Activated CD4-positive, alpha-beta T cell treated with anti-CD3 and anti-CD28 coated beads, Interleukin-10, Interleukin-2, amounts not matched to agents 100 ng/mL and 50 ng/mL, durations not matched to agents 16 hours and 8 hours (primary cell): ENCODE measurements at regions not wholly inside any gene's neighbourhood (a gene's known extent, or its start where the extent isn't known, plus 50 kb on each side); places are given as distances from the start of the nearest gene placed in this dataset.

Experiments
- DNase-seq: peaks from one replicate; pipeline ENCODE4 v3.0.0-alpha.2; 2020

DNA sequence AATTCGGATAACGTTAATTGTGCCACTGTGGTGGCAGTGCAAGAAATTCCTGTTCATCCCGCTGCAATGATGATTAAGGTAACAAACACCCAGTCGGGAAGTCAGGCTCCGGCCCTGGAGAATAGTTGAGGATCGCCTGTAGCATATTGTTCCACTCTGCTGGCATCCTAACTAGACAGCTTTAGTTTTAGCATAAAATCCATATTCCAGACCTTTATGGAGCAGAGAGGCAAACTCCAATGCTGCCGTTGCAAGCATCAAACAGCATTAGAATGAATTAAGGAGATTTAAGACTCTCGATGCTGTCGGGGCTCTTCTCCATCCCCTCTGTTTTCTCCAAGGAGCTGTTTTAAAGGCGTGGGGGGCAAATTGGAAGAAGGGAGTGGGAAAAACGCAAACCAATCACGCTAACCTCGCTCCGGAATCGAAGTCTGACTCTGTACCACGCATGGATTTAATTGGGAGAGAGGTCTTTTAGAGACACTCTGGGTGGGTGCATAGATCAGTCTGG, 660.4 kb downstream of the VRK1 start:
- DNase-seq, result no peak

DNA sequence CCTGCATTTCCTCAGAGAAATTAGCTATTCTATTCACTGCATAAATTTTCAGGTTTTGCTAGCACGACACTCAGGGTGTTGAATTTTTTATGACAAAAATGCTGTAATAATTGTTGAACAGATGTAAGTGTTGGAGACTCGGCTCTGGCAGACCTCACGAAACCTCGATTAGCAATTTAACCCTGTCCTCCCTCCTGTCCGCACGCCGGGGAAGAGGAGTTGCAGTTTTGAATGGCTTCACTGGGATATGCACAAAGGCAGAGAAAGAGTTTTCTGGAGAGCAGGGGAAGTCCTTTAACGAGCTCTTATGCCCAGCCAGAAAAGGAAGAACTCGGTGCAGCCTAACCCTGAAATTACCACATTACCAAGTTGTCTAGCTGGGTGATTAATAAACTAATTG, 661.1 kb downstream of the VRK1 start:
- DNase-seq, result no peak

DNA sequence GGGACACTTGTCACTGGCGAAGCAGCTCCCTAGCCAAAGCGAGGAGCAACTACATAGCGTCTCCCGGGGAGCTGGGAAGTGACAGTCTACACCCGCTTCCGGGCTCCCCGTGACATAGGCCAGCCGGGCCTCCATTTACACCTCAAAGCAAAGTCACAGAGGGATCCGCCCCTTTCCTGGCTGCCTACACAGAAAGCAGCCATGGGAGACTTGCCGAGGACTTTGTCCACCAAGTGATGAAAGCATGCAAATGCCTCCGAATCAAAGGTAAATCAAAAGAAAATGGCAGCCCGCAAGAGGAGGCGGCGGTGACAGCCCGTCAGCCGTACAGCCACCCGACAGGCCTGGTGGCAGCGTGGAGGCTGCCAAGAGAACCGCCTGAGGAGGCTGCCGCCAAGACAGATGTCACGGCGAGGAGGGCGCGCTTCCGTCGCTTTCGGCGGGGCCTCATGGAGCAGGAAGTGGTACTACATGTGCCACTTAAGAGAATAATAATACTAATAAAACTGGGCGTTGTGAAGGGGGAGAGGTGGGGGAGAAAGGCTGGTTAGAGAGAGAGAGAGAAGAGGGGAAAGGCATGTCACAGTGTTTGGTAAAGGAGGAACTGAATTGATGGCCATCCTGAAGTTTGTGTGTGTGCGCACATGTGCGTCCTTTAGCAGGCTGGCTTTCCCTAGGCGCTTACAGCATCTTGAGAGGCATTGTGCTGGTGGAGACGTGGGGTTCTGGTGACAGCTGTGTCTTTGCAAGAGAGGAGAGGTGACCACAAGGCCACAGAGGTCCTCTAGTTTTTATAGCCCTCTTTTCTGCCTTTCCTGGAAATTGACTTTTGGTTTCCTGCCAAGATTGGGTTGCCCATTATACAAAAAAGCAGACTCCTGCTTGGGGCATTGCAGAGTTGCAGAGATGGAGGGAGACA, 661.7 kb downstream of the VRK1 start:
- DNase-seq, result peak; percentile 88

GRCh38 chr14:97462081-97462480, 664.9 kb downstream of the VRK1 start:
- DNase-seq, result no peak

DNA sequence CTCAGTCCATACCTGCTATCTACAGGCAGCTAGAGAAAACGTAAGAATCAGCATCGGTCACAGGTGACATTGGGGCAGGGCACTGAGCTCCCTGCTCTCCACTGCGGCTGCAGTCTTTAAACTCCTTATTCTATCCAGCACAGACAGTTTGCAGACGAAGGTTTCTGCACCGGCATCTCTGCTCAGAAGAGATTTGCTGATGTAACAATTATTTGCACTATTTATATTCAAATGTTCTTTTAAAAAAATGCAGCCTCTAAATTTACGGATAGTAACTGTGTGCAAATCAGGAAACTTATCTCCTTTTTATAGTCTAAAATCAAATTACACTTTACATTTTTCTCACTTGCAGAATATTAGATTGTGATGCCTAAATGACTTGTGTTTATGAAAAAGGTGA, 671.0 kb downstream of the VRK1 start:
- DNase-seq, result no peak

DNA sequence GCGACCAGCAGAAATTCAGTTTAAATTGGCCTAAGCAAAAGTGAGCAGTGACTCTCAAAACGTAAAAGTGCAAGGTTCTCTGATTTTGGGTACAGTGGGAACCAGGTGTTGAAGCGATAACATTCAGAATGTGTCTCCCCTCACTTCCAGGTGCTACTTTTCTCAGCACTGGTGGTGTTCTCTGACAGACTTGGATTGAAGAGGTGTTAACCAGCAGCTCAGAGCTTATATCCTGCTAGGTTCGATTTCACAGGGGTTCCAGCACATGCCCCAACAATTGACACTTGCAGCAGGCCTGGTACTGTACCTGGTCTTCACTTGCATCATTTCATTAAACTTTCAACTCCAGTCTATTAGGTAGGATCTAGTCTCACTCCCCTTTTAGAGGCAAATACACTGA, 680.2 kb downstream of the VRK1 start:
- no peak for DNase-seq

- no peak for DNase-seq
These were observed 688.0 kb downstream of the VRK1 start for GRCh38 chr14:97485201-97485600.

DNA sequence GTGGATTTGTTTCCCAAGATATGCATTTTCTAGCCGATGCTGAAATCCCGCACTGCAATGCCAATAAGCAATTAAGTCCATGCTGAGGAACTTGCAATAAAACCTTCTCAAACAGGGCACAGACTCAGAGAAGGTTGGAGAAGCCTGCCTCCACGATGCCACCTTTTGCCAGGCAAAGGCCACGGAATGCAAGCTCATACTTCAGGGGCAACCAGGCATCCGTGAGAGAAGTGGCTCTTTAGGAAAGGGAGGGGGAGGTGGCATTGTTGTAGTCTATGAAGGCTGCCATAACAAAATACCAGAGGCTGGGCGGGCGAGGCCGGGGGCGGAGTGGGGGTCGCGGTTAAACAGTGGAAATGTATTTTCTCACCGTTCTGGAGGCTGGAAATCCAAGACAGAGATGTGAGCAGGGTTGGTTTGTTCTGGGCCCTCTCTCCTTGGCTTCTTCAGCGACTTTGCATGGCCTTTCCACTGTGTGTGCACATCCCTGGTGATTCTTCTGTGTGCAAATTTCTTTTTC, 689.5 kb downstream of the VRK1 start:
- DNase-seq, result no peak

DNA sequence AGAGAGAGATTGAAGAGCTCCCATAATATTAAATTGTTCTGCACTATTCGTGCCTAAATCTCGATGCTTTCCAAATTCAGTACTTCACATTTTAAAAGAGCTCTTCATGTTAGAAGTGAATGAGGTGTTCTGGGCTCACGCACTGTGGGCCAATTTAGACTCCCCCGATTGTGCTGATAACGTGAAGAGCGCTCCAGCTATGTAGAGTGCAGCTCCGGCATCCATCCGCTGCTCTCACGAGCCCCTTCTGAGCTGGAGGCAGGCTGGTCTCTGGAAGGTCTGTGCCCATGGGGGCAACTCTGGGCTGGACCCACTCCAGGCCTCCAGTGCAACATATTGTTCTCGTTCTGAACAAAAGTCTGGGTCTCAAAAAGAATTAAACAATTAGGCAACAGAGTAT, 692.6 kb downstream of the VRK1 start:
- no peak for DNase-seq

- no peak for DNase-seq
These were observed 693.4 kb downstream of the VRK1 start for GRCh38 chr14:97490521-97491070.

DNA sequence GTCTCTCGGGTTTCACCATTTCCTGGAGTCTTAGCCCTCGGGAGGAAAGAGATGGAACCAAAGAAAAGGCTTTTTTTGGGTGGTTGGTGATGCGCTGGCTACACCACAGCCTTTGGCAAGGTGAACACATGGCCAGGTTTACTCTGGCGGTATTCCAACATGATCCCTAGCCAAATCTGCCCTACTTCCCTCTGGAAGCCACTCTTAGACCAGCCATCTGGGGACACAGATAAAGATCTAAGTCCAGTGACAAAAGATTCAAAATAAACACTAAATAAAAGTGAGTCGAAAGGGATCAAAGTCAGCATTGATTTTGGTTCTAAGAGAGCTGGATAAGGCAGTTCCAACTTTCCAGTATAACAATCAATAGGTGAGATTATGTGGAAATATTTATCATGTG, 694.5 kb downstream of the VRK1 start:
- DNase-seq, result no peak

GRCh38 chr14:97499790-97500481, 702.8 kb downstream of the VRK1 start:
- DNase-seq, result no peak

GRCh38 chr14:97506626-97507025, 709.4 kb downstream of the VRK1 start:
- no peak for DNase-seq

GRCh38 chr14:97513891-97514290, 716.7 kb downstream of the VRK1 start:
- DNase-seq, result no peak

- DNase-seq, result no peak
These were observed 720.5 kb downstream of the VRK1 start for GRCh38 chr14:97517566-97518234.

DNA sequence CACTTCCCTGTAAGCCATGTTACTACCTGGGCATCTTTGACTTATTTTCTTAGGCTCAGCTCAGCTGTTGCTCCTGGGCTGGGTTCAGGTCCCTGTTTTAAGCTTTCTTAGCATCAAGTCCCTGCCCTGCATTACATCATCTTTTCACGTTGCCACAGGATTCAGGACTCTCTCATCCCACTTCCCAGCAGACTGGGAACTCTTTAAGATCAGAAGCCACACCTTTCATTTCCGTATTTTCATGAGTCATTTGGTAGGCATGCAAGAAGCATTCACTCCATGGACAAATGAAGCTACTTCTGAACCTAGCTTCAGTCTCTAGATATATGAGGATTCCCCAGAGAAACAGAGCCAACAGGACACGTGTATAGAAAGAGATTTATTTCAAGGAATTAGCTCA, 726.8 kb downstream of the VRK1 start:
- no peak for DNase-seq

- no peak for DNase-seq
These were observed 727.6 kb downstream of the VRK1 start for GRCh38 chr14:97524589-97525319.

DNA sequence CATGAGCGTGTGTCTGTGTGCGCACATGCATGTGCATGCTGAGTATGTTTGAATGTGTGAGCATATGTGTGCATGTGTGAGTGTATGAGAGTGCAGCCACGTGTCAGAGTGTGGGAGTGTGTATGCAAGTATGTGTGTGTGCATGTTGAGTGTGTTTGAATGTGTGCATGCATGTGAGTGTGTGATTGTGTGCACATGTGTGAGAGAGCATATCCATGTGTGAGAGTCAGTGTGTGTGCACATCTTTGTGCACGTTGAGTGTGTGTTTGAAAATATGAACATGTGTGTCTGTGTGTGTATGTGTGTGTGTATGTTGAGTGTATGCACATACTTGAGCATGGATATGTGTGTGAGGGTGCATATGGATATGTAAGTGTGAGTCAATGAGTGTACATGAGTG, 730.8 kb downstream of the VRK1 start:
- DNase-seq, result no peak

- DNase-seq, result no peak
These were observed 734.9 kb downstream of the VRK1 start for GRCh38 chr14:97532052-97532451.

DNA sequence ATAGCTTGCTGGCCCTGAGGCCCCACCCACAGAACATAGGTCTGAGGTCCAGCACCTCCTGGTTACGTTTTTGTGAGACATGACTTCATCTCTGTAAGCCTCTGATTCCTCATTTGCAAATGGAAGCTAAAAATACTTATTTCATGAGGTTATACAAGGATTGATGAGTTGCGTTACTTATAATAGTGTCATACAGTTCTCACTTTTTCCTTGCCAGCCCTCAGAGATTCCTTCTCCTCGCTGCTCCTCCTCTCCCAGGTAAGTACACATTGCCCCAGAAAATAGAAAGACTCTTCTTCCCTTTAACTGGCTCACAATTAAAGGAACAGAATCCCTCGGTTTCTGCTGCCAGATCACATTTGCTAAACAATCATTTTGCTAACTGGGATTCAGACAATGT, 739.2 kb downstream of the VRK1 start:
- no peak for DNase-seq

GRCh38 chr14:97538749-97539410, 741.7 kb downstream of the VRK1 start:
- DNase-seq, result no peak

- DNase-seq, result no peak
These were observed 742.2 kb downstream of the VRK1 start for GRCh38 chr14:97539411-97539795.
